K562 (cell line): ENCODE measurements at regions not wholly inside any gene's neighbourhood (a gene's known extent, or its start where the extent isn't known, plus 50 kb on each side); places are given as distances from the start of the nearest gene placed in this dataset.

Experiments
- FOXO4 ChIP-seq: fragments of 450-650 bp; formaldehyde crosslinking; IDR thresholded peaks from 2 replicates; pipeline ENCODE4 v1.4.0; 2020; ENCODE audit warnings: mild to moderate bottlenecking, moderate library complexity
- GATAD2A ChIP-seq: fragments of 450-650 bp; IDR thresholded peaks from 2 replicates; pipeline ENCODE4 v1.6.1; 2017
- KDM4B ChIP-seq, 2 experiments: fragments of 450-650 bp in 1 of 2; sonication (generic) in 1 of 2; IDR thresholded peaks; 2 replicates each; pipeline ENCODE4 v1.6.1; 2016 to 2017; ENCODE audit warnings: borderline replicate concordance in 2 of 2, antibody characterized with exemption in 1 of 2, low read depth in 1 of 2, mild to moderate bottlenecking in 1 of 2
- LEF1 ChIP-seq: fragments of 450-650 bp; IDR thresholded peaks from 2 replicates; pipeline ENCODE4 v1.6.1; 2016; ENCODE audit warnings: mild to moderate bottlenecking
- NR0B1 ChIP-seq: fragments of 450-650 bp; IDR thresholded peaks from one replicate; pipeline ENCODE4 v1.6.1; 2018; ENCODE audit warnings: mild to moderate bottlenecking, moderate library complexity; ENCODE audit not compliant: partially characterized antibody
- SIN3A ChIP-seq, 2 experiments: fragments of 150-350 bp in 1 of 2; IDR thresholded peaks; 2 replicates each; pipeline ENCODE4 v1.6.1; 2011 to 2016; ENCODE audit warnings: borderline replicate concordance in 2 of 2, low read depth in 2 of 2, low read length in 2 of 2, mild to moderate bottlenecking in 2 of 2, moderate library complexity in 2 of 2; ENCODE audit not compliant: control insufficient read depth in 1 of 2
- SIX5 ChIP-seq, 2 experiments: IDR thresholded peaks; 2 replicates each; pipeline ENCODE4 v1.6.1; 2011; ENCODE audit warnings: low read length in 2 of 2, borderline replicate concordance in 1 of 2, low read depth in 1 of 2, mild to moderate bottlenecking in 1 of 2, moderate library complexity in 1 of 2; ENCODE audit not compliant: insufficient read depth in 1 of 2
- ZBTB7A ChIP-seq: IDR thresholded peaks from 2 replicates; pipeline ENCODE4 v1.6.1; 2011; ENCODE audit warnings: low read depth, mild to moderate bottlenecking, low read length, moderate library complexity, borderline replicate concordance; ENCODE audit not compliant: control insufficient read depth
- TF ChIP-seq, protein P1 (sequence below): fragments of 250-450 bp; sonication (Bioruptor Pico); IDR thresholded peaks from 2 replicates; pipeline ENCODE4 v1.4.0; 2020; ENCODE audit warnings: mild to moderate bottlenecking, moderate library complexity

DNA sequence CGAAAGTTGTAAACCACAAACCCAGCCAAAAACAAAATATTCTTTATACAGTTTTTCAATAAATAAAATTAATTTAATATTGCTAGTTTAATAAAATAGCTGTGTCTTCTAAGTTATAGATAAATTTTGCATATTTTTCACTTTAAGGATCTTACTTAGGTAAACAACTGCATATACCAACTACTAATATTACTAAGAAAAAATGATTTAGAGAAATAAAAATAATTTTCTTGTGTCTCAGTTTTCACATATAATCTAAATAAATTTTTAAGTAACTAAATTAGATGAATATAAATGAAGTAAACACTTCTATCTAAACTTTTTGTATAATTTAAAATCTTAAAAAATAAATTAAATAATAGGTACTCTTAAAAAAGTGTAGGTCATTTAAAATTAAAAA is 67.1 kb upstream of the TOP3B start (continued):
- TF ChIP-seq ZBTB7A (no peak), KDM4B (IDR thresholded peaks at IDR 0.05; ENCODE audit: borderline replicate concordance in 2 of 2, low read depth in 1 of 2) (0 out of 4 replicates have a peak, but pooled peaks of 1 of the 2 experiments have one; percentile 97), SIN3A (IDR thresholded peaks at IDR 0.05; ENCODE audit: borderline replicate concordance in 2 of 2, control insufficient read depth in 1 of 2, low read depth in 2 of 2, low read length in 2 of 2) (no peak), FOXO4 (CRISPR knock-in tag) (no peak), NR0B1 (peak; percentile 56), LEF1 (no peak), SIX5 (IDR thresholded peaks at IDR 0.05; ENCODE audit: borderline replicate concordance in 1 of 2, insufficient read depth in 1 of 2, low read depth in 1 of 2, low read length in 2 of 2) (no peak), GATAD2A (no peak)
- TF ChIP-seq, protein P1, sequence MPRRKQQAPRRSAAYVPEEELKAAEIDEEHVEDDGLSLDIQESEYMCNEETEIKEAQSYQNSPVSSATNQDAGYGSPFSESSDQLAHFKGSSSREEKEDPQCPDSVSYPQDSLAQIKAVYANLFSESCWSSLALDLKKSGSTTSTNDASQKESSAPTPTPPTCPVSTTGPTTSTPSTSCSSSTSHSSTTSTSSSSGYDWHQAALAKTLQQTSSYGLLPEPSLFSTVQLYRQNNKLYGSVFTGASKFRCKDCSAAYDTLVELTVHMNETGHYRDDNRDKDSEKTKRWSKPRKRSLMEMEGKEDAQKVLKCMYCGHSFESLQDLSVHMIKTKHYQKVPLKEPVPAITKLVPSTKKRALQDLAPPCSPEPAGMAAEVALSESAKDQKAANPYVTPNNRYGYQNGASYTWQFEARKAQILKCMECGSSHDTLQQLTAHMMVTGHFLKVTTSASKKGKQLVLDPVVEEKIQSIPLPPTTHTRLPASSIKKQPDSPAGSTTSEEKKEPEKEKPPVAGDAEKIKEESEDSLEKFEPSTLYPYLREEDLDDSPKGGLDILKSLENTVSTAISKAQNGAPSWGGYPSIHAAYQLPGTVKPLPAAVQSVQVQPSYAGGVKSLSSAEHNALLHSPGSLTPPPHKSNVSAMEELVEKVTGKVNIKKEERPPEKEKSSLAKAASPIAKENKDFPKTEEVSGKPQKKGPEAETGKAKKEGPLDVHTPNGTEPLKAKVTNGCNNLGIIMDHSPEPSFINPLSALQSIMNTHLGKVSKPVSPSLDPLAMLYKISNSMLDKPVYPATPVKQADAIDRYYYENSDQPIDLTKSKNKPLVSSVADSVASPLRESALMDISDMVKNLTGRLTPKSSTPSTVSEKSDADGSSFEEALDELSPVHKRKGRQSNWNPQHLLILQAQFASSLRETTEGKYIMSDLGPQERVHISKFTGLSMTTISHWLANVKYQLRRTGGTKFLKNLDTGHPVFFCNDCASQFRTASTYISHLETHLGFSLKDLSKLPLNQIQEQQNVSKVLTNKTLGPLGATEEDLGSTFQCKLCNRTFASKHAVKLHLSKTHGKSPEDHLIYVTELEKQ (CRISPR knock-in tag), result no peak
- TF ChIP-seq, all 486 proteins: peak for 5
